Keratinocyte (primary cell): ENCODE measurements at regions not wholly inside any gene's neighbourhood (a gene's known extent, or its start where the extent isn't known, plus 50 kb on each side); places are given as distances from the start of the nearest gene placed in this dataset.

ENCODE experiments used
- EZH2 ChIP-seq: IDR thresholded peaks from one replicate; pipeline ENCODE4 v1.6.1; 2012; ENCODE audit warnings: inconsistent platforms, mild to moderate bottlenecking, low read length, moderate library complexity
- TF ChIP-seq, protein P1 (sequence below), 3 experiments: IDR thresholded peaks in 1 of 3; conservative IDR thresholded peaks in 1 of 3; optimal IDR thresholded peaks in 1 of 3; 2 replicates in 2 of 3; 3 replicates in 1 of 3; pipeline versions ENCODE3 to v1.5.1; 2011; ENCODE audit warnings: low read length in 3 of 3, mild to moderate bottlenecking in 3 of 3, moderate library complexity in 2 of 3, control low read depth in 1 of 3, inconsistent platforms in 1 of 3; ENCODE audit not compliant: insufficient read depth in 2 of 3; ENCODE audit errors: extremely low read depth in 1 of 3

DNA sequence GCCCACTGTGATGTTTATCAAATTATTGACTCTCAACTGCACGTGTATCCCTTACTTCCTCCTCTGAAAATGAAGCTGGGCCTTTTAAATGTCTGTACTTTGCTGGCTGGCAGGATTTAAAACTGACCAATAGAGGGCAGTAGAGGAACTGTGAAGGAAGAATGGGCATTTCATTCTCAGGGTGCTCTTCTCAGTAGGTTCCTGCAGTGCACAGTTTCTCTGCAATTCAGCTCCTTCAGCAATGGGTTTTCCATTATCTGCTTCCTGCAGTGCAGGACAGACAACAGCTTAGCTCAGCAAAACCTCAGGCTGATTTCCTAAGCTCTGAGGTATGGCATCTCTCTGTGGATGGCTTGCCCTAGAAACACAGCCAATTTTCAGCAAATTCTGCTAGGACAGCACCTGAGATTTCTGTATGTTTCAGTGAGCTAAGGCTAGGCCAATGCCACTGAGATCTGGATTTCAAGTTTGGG is 298.4 kb upstream of the PRDM9 start:
- TF ChIP-seq, protein P1, sequence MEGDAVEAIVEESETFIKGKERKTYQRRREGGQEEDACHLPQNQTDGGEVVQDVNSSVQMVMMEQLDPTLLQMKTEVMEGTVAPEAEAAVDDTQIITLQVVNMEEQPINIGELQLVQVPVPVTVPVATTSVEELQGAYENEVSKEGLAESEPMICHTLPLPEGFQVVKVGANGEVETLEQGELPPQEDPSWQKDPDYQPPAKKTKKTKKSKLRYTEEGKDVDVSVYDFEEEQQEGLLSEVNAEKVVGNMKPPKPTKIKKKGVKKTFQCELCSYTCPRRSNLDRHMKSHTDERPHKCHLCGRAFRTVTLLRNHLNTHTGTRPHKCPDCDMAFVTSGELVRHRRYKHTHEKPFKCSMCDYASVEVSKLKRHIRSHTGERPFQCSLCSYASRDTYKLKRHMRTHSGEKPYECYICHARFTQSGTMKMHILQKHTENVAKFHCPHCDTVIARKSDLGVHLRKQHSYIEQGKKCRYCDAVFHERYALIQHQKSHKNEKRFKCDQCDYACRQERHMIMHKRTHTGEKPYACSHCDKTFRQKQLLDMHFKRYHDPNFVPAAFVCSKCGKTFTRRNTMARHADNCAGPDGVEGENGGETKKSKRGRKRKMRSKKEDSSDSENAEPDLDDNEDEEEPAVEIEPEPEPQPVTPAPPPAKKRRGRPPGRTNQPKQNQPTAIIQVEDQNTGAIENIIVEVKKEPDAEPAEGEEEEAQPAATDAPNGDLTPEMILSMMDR (optimal IDR thresholded peaks at IDR 0.05 in 1 of 3, IDR thresholded peaks at IDR 0.05 in 1 of 3, conservative IDR thresholded peaks at IDR 0.05 in 1 of 3; ENCODE audit: extremely low read depth in 1 of 3, insufficient read depth in 2 of 3, low read length in 3 of 3): peak; percentile 45 to 63 (median 52)
- no peak for TF ChIP-seq EZH2
